CD4-positive, alpha-beta T cell treated with Interleukin-2 at 100 ng/mL for 4 hours (primary cell): ENCODE measurements at regions not wholly inside any gene's neighbourhood (a gene's known extent, or its start where the extent isn't known, plus 50 kb on each side); places are given as distances from the start of the nearest gene placed in this dataset.

Experiments used
- DNase-seq: peaks from one replicate; pipeline ENCODE4 v3.0.0-alpha.2; 2020; ENCODE audit warnings: low spot score

DNA sequence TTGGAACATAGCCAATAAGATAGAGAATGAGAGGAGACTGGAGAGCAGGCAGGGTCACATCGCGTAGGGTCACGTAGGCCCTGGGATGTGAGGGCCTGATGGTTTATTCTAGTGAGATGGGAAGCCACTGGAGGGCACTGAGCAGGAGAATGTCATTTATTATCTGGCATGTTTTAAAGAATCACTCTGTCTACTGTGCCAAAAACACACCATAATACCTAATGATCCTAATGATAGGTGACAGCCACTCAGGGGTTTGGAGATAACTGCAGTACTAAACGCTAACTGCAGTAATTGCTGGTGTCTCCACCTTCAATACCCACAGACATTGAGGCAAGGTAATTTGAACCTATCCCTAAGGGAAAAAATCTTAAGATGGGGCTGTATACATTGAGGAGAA lies 185.4 kb downstream of the TTLL7 start:
- no peak for DNase-seq

GRCh38 chr1:83810144-83810543 lies 188.8 kb downstream of the TTLL7 start:
- DNase-seq: no peak

DNA sequence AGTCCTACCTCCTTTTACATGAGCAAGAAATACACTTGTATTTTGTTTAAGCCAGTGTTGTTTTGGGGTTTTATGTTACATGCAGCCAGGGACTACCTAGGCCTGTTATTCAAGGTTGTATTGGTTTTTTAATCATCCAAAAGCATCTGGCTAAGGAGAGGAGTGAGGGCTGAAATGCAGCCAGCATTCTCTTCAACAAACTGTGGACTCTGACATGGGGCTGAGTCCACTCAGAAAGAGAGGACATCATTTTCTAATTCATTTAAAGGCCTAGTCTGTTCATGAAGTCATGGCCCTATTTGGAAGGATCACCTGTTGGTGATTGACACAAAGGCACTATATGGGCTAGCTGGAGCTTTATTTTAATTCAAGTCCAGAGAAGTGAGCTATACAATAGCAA lies 190.4 kb downstream of the TTLL7 start:
- no peak for DNase-seq

- DNase-seq: no peak
These were observed 191.1 kb downstream of the TTLL7 start for GRCh38 chr1:83807821-83808220.

GRCh38 chr1:83807231-83807630 lies 191.7 kb downstream of the TTLL7 start:
- DNase-seq: no peak

- no peak for DNase-seq
These were observed 193.0 kb downstream of the TTLL7 start for GRCh38 chr1:83805921-83806320.

DNA sequence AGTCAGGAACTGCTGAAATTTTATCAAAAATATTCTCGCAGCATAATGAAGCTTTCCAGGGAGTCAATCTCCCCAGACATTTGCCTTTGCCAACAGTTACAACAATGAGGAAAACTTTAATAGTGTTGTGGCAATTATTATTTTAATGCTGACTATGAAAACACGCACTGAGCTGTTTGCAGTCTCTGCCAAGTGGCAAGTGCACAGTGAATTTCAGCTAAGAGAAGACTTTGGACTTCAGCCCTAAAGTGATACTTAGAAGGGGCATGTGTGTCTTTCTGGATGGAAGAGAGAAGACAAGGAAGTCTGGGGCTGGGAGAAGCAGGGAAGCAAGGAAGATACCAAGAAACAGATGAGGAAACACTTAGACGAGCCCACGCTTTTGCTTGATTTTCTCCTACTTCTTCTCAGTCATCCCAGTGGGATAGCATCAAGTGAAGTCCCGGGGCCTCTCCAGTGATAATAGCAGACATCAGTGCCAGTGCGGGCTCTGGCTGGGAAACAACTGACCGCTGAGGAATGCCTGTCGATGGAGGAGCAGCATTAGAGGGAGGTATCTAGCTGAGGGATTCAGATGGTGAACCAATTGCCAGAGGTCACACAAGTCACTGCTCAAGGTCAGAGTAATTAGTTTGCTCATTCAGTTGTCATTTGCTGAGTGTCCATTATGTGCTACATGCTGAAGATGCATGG lies 196.3 kb downstream of the TTLL7 start:
- DNase-seq: no peak

GRCh38 chr1:83802023-83802422 lies 196.9 kb downstream of the TTLL7 start:
- DNase-seq: no peak

DNA sequence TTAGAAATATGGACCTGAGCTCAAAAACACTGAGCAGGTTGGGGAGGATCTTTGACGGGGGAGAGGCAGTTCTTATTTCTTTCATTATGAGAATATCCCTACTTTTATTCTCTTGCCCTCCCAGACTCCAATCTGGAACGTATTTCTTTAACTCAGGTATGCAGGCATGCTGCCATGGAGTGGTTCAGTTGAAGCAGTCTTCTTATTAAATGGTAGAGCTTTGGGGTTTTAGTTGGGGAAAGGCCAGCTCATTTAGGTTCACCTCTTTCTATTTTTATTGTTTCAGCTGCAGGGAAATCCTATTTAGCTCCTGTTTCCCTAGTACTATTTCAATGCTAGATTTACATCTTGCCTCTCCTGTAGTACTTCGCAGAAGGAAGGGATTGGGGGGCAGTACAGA lies 198.9 kb downstream of the TTLL7 start:
- no peak for DNase-seq

DNA sequence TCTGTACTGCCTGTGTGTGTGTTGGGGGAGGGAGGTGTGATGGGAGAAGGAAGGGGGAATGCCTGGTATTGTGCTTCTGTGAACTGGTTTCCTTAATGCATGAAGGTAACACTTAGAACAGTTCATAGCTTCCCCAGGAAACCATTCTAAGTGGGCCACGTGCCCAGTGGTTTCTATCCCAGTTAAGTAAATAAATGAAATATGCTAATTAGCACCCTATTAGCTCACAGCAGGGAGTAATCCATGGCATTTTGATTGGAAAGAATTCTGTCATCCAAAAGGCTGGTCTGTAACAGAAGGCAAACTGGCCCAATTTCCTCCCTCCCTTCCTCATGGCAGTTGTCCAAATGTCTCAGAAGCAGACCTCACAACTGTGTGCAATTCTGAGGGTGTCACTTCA lies 199.3 kb downstream of the TTLL7 start:
- DNase-seq: no peak

GRCh38 chr1:83798965-83799364 lies 200.0 kb downstream of the TTLL7 start:
- no peak for DNase-seq

DNA sequence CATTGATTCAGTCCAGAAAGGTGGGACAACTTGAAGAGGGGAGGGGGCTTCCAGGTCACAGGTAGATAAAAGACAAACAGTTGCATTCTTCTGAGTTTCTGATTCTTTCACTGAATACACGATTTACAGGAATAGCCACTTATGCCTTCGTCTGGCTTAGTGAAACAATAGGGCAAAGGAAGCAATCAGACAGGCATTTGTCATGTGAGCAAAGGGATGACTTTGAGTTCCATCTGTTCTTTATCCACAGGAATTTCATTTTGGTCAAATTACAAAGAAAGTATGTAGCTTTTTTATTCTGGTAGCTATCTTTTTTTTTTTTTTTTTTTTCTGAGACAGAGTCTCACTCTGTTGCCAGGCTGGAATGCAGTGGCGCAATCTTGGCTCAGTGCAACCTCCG lies 202.5 kb downstream of the TTLL7 start:
- no peak for DNase-seq

DNA sequence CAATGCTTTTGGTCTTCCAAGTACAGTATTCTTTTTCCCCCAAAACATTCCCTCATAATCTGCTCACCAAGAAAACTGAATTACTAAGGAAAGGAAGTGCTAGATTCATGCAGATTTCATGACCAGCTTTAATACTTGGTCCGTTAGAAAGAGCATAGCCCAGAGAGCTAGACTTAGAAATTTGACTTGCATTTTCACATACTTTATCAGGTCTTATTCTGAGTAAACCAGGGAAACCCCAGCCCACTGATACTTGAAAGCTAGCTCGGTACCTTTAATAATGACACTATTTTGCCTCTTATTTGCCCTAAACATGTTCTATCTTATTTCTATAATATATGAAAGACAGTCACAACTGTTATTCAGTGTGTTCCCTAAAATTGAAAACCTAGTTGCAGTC lies 204.5 kb downstream of the TTLL7 start:
- DNase-seq: no peak

GRCh38 chr1:83791821-83792437 lies 207.0 kb downstream of the TTLL7 start:
- DNase-seq: no peak

DNA sequence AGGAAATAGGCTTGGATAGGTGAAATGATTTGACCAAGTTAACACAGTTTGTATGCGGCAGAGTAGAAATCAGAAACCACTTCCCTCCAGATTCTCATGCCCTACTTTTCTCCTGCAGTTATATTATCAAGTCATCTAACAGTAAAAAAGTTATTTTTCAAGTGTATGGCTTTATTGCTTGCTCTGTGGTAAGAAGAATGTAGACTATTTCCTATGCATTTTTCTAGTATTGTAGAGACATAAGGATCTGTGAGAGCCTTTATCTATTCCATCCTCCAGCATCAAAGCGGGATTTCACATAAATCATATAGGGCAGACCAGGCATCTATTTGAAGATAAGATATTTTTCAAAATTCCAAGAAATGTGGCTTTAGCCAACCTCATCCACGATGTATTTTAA lies 208.5 kb downstream of the TTLL7 start:
- no peak for DNase-seq

DNA sequence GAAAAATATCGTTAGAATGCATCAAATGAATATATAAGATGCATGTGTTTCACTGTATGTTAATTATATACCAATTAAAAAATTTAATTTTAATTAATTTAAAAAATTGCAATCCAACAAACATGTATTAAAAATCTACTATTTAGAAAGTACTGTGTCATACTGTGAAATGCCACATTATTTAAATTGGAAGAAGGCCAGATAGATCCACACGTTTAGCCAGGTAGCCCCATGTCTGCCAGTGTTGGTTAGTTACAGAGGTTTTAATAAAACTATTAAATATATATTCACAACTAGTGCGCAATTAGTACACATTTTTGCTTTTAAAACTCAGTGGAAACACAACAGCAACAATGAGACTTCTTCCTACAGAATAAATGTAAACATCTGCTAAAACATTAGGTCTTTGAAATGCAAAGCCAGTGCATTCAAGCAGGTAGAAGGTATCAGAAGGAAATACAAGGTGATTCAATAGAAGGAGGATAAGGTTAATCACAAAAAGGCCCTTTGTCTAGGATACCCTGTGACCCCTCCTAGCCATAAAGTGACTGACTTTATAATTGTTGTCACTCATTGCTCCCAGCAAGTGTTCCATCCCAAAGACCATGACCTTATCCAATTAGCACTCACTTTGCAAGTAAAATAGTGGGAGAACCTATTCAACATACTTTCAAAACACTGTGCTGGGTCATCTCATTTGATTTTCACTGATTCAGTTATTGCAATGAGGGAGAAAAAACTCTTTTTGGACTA lies 211.5 kb downstream of the TTLL7 start:
- no peak for DNase-seq

DNA sequence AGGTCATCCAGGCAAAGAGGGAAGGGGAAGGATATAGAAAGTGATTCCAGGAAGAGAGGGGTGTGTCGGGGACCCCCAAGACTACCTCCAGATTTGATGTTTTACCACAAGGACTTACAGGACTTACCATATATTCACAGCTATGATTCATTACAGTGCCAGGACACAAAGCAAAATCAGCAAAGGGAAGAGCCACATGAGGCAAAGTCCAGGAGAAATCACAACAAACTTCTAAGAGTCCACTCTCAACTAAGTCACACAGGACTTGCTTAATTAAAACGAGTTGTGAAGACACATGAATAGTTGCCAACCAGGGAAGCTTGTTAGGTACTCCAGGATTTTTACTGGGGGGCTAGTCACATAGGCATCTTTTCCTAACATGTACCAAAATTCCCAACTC lies 217.3 kb downstream of the TTLL7 start:
- no peak for DNase-seq

DNA sequence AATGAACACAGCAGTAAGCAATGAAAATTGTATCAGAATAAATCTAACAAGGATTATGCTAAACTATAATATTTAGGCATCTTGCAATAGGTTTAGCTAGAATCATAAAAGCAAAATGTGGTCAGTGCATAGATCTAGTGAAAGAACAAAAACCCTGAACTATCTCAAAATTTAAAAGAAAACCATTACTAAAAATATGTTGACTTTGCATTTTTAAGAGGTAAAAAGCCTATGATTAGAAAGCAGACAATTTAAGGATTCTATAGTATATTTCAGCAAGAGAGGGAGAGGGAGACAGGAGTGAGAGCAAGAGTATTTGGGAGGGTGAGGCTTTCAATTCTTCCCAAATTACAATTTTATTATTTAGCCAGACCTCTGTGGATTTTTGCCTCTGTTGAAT lies 219.4 kb downstream of the TTLL7 start:
- no peak for DNase-seq

DNA sequence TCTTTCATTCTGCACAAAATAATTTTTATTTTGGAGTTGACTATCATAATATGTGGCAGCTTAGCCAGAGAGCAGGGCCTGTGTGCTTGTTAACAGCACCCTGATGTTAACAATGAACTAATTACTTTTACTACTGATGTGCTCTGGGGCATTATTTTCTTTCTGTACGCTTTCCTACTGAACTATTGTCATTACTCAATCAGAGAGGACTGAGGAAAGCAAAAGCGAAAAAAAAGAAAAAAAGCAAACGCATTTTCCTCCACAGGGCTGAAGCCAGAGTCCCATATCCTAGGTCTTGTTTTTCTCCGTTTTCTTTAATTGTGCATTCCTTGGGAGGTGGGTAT lies 221.2 kb downstream of the TTLL7 start:
- DNase-seq: no peak

GRCh38 chr1:83776913-83777757 lies 221.8 kb downstream of the TTLL7 start:
- DNase-seq: no peak

DNA sequence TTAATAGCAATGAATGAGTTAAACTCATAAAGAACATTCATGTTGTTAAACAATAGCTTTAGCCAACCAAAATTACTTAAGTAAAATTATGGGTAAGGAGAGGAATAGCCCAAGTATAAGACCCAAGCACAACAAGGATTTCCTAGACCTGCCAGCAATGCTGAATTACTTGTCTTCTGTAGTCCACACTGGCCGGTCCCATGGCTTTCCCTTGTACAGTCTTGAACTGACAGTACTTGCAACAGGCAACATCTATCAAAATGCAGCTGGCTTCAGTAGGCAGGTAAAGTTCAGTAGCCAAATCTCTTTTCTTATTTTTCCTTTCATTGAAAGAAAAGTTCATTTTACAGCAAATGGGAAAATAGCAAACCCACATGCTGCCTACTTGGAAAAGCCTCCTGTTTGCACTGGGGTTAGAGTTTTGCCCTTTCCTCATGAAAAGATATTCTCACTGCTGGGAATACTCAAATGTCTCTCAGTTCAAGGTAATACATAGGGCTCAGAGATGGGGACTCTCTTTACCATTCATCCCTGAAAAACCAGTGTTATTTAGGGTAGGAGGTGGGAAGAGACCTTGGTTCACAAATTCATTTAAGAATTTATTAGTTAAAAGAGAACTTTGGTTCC lies 222.8 kb downstream of the TTLL7 start:
- no peak for DNase-seq

DNA sequence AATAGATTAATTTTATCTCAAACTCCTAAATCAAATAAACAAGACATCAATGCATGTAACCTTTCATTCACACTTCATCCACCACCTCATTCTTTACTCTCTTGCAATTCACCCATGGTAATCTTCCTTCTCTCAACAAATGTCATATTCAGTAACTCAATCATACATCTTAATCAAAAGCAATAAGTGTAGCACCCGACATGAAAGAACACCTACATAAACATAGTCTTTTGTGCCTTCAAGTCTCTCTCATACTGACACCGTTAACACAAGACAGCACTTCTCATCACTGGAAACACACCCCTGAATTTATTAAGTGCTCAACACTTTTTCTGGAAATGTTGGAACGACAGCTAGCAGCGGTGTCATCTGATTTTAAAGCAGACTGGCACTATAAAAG lies 225.9 kb downstream of the TTLL7 start:
- DNase-seq: no peak
